Right lobe of liver (tissue), 4 donors: ENCODE measurements at regions not wholly inside any gene's neighbourhood (a gene's known extent, or its start where the extent isn't known, plus 50 kb on each side); places are given as distances from the start of the nearest gene placed in this dataset.

ENCODE experiments used
- CTCF ChIP-seq, 4 donors: fragments of 200-600 bp in 3 of 4; fragments of 450-650 bp in 1 of 4; IDR thresholded peaks; one replicate each; pipeline versions ENCODE4 v1.5.1 to v1.8.0; 2016 to 2022; ENCODE audit warnings: antibody characterized with exemption in 4 of 4, mild to moderate bottlenecking in 2 of 4
- POLR2A ChIP-seq: fragments of 450-650 bp; IDR thresholded peaks from one replicate; pipeline ENCODE4 v1.6.1; 2017; ENCODE audit warnings: antibody characterized with exemption, mild to moderate bottlenecking
- donor health status: DM: no; HTN: no; CAD: no.
- donor health status: DM: no; HTN: no; CAD: no.
- donor health status: DM: no; HTN: yes; CAD: no.

- TF ChIP-seq CTCF (IDR thresholded peaks at IDR 0.05) (no peak), POLR2A (no peak)
Measured at GRCh38 chr20:39839399-39840119, 849.5 kb downstream of the MAFB start.
